Right lobe of liver (tissue), 6 donors: ENCODE measurements at regions not wholly inside any gene's neighbourhood (a gene's known extent, or its start where the extent isn't known, plus 50 kb on each side); places are given as distances from the start of the nearest gene placed in this dataset.

Experiments
- ATAC-seq, 4 donors: fragments of 200-7000 bp; cut with Tn5 transposase; one replicate each; pipeline ENCODE4 v1.9.1; 2020; ENCODE audit warnings: mild to moderate bottlenecking in 4 of 4, moderate library complexity in 4 of 4
- DNase-seq, 3 donors: peaks; one replicate each; pipeline ENCODE4 v3.0.0-alpha.2; 2020
- H3K27ac ChIP-seq, 3 donors: fragments of 200-600 bp; one replicate each; pipeline ENCODE4 v1.8.0; 2022
- H3K27me3 ChIP-seq, 2 donors: fragments of 200-600 bp; one replicate each; pipeline ENCODE4 v1.8.0; 2022
- H3K36me3 ChIP-seq, 4 donors: fragments of 200-600 bp; sonication (generic) in 1 of 4; one replicate each; pipeline versions ENCODE4 v1.5.1 to v1.8.0; 2017 to 2022; ENCODE audit warnings: control low read depth in 1 of 4
- H3K4me1 ChIP-seq, 4 donors: fragments of 200-600 bp; sonication (generic) in 1 of 4; one replicate each; pipeline versions ENCODE4 v1.5.1 to v1.8.0; 2017 to 2022; ENCODE audit warnings: control low read depth in 1 of 4
- H3K4me3 ChIP-seq, 3 donors: fragments of 200-600 bp; one replicate each; pipeline ENCODE4 v1.8.0; 2022
- H3K9me3 ChIP-seq, 4 donors: fragments of 200-600 bp; sonication (generic) in 1 of 4; one replicate each; pipeline versions ENCODE4 v1.5.1 to v1.8.0; 2017 to 2022; ENCODE audit warnings: control low read depth in 1 of 4
- POLR2A ChIP-seq: fragments of 450-650 bp; IDR thresholded peaks from one replicate; pipeline ENCODE4 v1.6.1; 2017; ENCODE audit warnings: antibody characterized with exemption, mild to moderate bottlenecking
- WGBS: methylation state at CpG from one replicate; pipeline ENCODE4 v1.1.6; 2018; ENCODE audit warnings: low coverage, low lambda C conversion rate; ENCODE audit not compliant: insufficient coverage; ENCODE audit errors: missing lambda C conversion rate; 5-methylcytosine and 5-hydroxymethylcytosine counted together
- intact Hi-C, 2 donors: fragments of 100-400 bp; cut with DNase I; formaldehyde crosslinking; loops; one replicate each; pipeline versions ENCODE4 v1.11.2 to v1.14.1; 2022
- TF ChIP-seq, protein P1 (sequence below), 4 donors: fragments of 200-600 bp in 3 of 4; fragments of 450-650 bp in 1 of 4; IDR thresholded peaks; one replicate each; pipeline versions ENCODE4 v1.5.1 to v1.8.0; 2016 to 2022; ENCODE audit warnings: antibody characterized with exemption in 4 of 4, mild to moderate bottlenecking in 2 of 4
- donor health status: DM: no; HTN: yes; CAD: no.
- donor health status: DM: no; HTN: no; CAD: no.
- donor health status: DM: no; HTN: no; CAD: no.
- donor health status: DM: no; HTN: yes; CAD: no.
- donor health status: DM: no; HTN: yes; CAD: no.

DNA sequence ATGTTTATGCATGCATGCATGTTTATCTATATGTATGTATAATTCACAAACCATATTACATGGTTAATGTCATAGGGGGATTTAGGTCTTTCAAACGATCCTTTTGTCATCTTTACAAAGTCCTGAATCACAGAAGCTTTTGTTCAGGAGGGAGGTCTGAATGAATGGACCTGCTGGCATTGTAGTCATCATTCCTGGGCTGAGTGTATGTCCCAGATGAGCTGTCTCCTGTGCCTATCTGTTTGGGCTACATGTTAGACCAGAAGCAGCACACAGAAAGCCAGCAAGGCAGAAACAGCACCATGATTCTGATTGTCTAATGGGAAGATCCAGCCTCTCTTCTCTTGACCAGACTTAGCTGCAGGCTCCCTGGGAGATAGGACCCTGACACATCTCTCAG is 69.5 kb downstream of the ADM start:
- Histone ChIP-seq H3K36me3 (no peaks in the 10 kb centered on the region), H3K27ac (no peak overlapping the region)
- intact Hi-C loops, result no loop called here

GRCh38 chr11:10375280-10375971 is 70.6 kb downstream of the ADM start:
- DNase-seq (no peak), ATAC-seq (no peak)
- TF ChIP-seq POLR2A, result no peak
- TF ChIP-seq, protein P1, sequence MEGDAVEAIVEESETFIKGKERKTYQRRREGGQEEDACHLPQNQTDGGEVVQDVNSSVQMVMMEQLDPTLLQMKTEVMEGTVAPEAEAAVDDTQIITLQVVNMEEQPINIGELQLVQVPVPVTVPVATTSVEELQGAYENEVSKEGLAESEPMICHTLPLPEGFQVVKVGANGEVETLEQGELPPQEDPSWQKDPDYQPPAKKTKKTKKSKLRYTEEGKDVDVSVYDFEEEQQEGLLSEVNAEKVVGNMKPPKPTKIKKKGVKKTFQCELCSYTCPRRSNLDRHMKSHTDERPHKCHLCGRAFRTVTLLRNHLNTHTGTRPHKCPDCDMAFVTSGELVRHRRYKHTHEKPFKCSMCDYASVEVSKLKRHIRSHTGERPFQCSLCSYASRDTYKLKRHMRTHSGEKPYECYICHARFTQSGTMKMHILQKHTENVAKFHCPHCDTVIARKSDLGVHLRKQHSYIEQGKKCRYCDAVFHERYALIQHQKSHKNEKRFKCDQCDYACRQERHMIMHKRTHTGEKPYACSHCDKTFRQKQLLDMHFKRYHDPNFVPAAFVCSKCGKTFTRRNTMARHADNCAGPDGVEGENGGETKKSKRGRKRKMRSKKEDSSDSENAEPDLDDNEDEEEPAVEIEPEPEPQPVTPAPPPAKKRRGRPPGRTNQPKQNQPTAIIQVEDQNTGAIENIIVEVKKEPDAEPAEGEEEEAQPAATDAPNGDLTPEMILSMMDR (IDR thresholded peaks at IDR 0.05), result no peak
- WGBS, result 62% methylated on average over 2 of the region's 5 CpGs
- Histone ChIP-seq H3K4me3 (no peak overlapping the region), H3K27me3 (no peaks in the 10 kb centered on the region), H3K9me3 (no peaks in the 10 kb centered on the region), H3K4me1 (peaks cover 0 to 14% (median 0%) of the 10 kb centered on the region in 4 donors), H3K36me3 (no peaks in the 10 kb centered on the region), H3K27ac (no peak overlapping the region)
- intact Hi-C loops, result no loop called here

More for the DNA sequence above, 69.5 kb downstream of the ADM start:
- DNase-seq (no peak), ATAC-seq (no peak)
- H3K4me3 ChIP-seq, result no peak overlapping the region
- H3K27me3 ChIP-seq, result no peaks in the 10 kb centered on the region
- no peak for TF ChIP-seq POLR2A
- TF ChIP-seq, protein P1 (IDR thresholded peaks at IDR 0.05), result no peak
- H3K9me3 ChIP-seq, result no peaks in the 10 kb centered on the region
- WGBS, result 75% methylated on average over 1 of the region's 1 CpG
- H3K4me1 ChIP-seq, result peaks cover 0 to 14% (median 0%) of the 10 kb centered on the region in 4 donors

DNA sequence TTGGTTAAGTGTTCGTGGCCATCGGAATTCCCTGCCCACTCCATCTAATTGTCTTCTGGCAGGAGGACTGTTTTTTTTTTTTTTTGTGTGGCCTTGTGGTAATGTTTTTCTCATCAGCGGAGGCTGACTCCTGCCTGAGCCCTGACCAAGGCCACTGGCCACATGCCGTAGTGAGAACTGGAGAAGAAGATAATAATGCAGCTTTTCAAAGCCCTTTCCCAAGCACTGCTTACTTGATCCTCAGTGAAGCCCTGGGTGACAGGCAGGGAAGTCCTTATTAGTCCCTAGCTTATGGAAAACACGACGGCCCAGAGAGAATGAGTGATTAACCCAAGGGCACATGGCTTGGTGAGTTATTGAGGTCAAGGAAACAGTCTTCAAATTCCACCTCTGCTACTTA is 71.2 kb downstream of the ADM start:
- TF ChIP-seq, protein P1 (IDR thresholded peaks at IDR 0.05), result no peak
- no peak for TF ChIP-seq POLR2A
- DNase-seq (no peak), ATAC-seq (no peak)
- intact Hi-C loops, result no loop called here
- H3K4me3 ChIP-seq, result no peak overlapping the region
- WGBS, result 92% methylated on average over 6 of the region's 6 CpGs
- no peaks in the 10 kb centered on the region for H3K9me3 ChIP-seq
- no peaks in the 10 kb centered on the region for H3K27me3 ChIP-seq
- peaks cover 0 to 14% (median 0%) of the 10 kb centered on the region in 4 donors for H3K4me1 ChIP-seq
- no peak overlapping the region for H3K27ac ChIP-seq
- H3K36me3 ChIP-seq, result no peaks in the 10 kb centered on the region

DNA sequence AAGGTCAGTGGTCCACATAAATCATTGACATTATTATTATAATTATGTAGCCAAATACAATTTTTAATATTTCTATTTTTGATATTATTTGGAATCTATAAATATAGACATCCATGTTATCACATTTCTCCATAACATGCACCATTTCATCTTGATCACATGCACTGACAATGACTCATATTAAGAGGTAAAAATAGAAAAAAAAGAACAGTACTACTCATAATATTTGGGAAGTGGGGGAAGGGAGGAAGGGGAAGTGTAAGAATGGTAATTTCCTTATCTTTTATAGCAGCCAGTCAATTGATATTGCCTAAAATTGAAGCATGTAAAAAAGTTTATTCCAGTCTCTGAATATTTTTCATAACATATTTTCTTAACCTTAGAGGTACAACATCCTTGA is 72.3 kb downstream of the ADM start:
- Histone ChIP-seq H3K4me1 (peaks cover 0 to 10% (median 0%) of the 10 kb centered on the region in 4 donors), H3K4me3 (no peak overlapping the region), H3K36me3 (no peaks in the 10 kb centered on the region), H3K9me3 (no peaks in the 10 kb centered on the region), H3K27me3 (no peaks in the 10 kb centered on the region), H3K27ac (no peak overlapping the region)
- DNase-seq, result no peak
- ATAC-seq, result peak in 1 of 4 donors; percentile 39
- no peak for TF ChIP-seq POLR2A
- TF ChIP-seq, protein P1 (IDR thresholded peaks at IDR 0.05), result no peak
- intact Hi-C loops, result no loop called here
